ENCODE measurements at regions not wholly inside any gene's neighbourhood (a gene's known extent, or its start where the extent isn't known, plus 50 kb on each side); places are given as distances from the start of the nearest gene placed in this dataset.

GRCh38 chr7:96397936-96398598, 76.2 kb upstream of the SLC25A13 start:
- no peaks in the 10 kb centered on the region for H3K9me3 Mint-ChIP-seq
- peak; percentile 7 for DNase-seq (ENCODE audit: low spot score)
- no peak overlapping the region for H3K4me2 ChIP-seq

GRCh38 chr7:96388620-96389383, 66.9 kb upstream of the SLC25A13 start:
- Histone ChIP-seq H3K4me1 (peaks cover 7% of the 10 kb centered on the region), H3K27ac (no peak overlapping the region), H3K36me3 (no peaks in the 10 kb centered on the region), H3K4me3 (no peak overlapping the region), H3K27me3 (no peaks in the 10 kb centered on the region), H2AFZ (replicated peaks) (peak overlapping the region; percentile 56), H3F3A (ENCODE audit: low read depth) (no peaks in the 10 kb centered on the region), H3K9ac (no peak overlapping the region), H3K79me2 (ENCODE audit: low read depth) (no peaks in the 10 kb centered on the region), H4K20me1 (ENCODE audit: low read depth) (no peaks in the 10 kb centered on the region), H3K9me3 (ENCODE audit: low read depth) (no peaks in the 10 kb centered on the region), H3K4me2 (no peak overlapping the region)
- no peak overlapping the region for H3K27ac Mint-ChIP-seq
- H3K4me3 Mint-ChIP-seq: no peak overlapping the region
- no peaks in the 10 kb centered on the region for H3K9me3 Mint-ChIP-seq
- no peak for DNase-seq (ENCODE audit: low spot score)
- H3K27me3 Mint-ChIP-seq (ENCODE audit: insufficient read depth, low read depth): peaks cover 2% of the 10 kb centered on the region
- H3K4me1 Mint-ChIP-seq: peaks cover 13% of the 10 kb centered on the region
- H3K36me3 Mint-ChIP-seq: no peaks in the 10 kb centered on the region
- TF ChIP-seq EZH2 (IDR thresholded peaks at IDR 0.05): no peak

More at GRCh38 chr7:96397936-96398598, 76.2 kb upstream of the SLC25A13 start:
- Histone ChIP-seq H3K9me3 (ENCODE audit: low read depth) (no peaks in the 10 kb centered on the region), H3K4me3 (no peak overlapping the region), H3K27me3 (no peaks in the 10 kb centered on the region), H3K27ac (no peak overlapping the region), H3K9ac (no peak overlapping the region), H2AFZ (replicated peaks) (no peak overlapping the region), H3F3A (ENCODE audit: low read depth) (no peaks in the 10 kb centered on the region), H3K4me1 (no peaks in the 10 kb centered on the region), H3K36me3 (no peaks in the 10 kb centered on the region), H3K79me2 (ENCODE audit: low read depth) (no peaks in the 10 kb centered on the region), H4K20me1 (ENCODE audit: low read depth) (no peaks in the 10 kb centered on the region)
- no peak overlapping the region for H3K4me3 Mint-ChIP-seq
- no peak overlapping the region for H3K27ac Mint-ChIP-seq
- H3K36me3 Mint-ChIP-seq: no peaks in the 10 kb centered on the region
- H3K4me1 Mint-ChIP-seq: no peaks in the 10 kb centered on the region
- TF ChIP-seq EZH2 (IDR thresholded peaks at IDR 0.05) (no peak), EZH2phosphoT487 (IDR thresholded peaks at IDR 0.05) (no peak)
- TF ChIP-seq, protein P1, sequence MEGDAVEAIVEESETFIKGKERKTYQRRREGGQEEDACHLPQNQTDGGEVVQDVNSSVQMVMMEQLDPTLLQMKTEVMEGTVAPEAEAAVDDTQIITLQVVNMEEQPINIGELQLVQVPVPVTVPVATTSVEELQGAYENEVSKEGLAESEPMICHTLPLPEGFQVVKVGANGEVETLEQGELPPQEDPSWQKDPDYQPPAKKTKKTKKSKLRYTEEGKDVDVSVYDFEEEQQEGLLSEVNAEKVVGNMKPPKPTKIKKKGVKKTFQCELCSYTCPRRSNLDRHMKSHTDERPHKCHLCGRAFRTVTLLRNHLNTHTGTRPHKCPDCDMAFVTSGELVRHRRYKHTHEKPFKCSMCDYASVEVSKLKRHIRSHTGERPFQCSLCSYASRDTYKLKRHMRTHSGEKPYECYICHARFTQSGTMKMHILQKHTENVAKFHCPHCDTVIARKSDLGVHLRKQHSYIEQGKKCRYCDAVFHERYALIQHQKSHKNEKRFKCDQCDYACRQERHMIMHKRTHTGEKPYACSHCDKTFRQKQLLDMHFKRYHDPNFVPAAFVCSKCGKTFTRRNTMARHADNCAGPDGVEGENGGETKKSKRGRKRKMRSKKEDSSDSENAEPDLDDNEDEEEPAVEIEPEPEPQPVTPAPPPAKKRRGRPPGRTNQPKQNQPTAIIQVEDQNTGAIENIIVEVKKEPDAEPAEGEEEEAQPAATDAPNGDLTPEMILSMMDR (IDR thresholded peaks at IDR 0.05): no peak
- H3K27me3 Mint-ChIP-seq (ENCODE audit: insufficient read depth, low read depth): peaks cover 4% of the 10 kb centered on the region

GRCh38 chr7:96388166-96388565, 66.3 kb upstream of the SLC25A13 start:
- Histone ChIP-seq H3K4me3 (no peak overlapping the region), H3K27ac (no peak overlapping the region), H4K20me1 (ENCODE audit: low read depth) (no peaks in the 10 kb centered on the region), H3K9me3 (ENCODE audit: low read depth) (no peaks in the 10 kb centered on the region), H3F3A (ENCODE audit: low read depth) (no peaks in the 10 kb centered on the region), H3K36me3 (no peaks in the 10 kb centered on the region), H3K9ac (no peak overlapping the region), H3K27me3 (no peaks in the 10 kb centered on the region), H3K4me2 (no peak overlapping the region), H2AFZ (replicated peaks) (no peak overlapping the region), H3K79me2 (ENCODE audit: low read depth) (no peaks in the 10 kb centered on the region), H3K4me1 (peaks cover 7% of the 10 kb centered on the region)
- no peak overlapping the region for H3K4me3 Mint-ChIP-seq
- DNase-seq (ENCODE audit: low spot score): no peak
- TF ChIP-seq, protein P1 (IDR thresholded peaks at IDR 0.05): no peak
- TF ChIP-seq EZH2phosphoT487 (IDR thresholded peaks at IDR 0.05) (no peak), EZH2 (IDR thresholded peaks at IDR 0.05) (no peak)
- H3K4me1 Mint-ChIP-seq: peaks cover 13% of the 10 kb centered on the region
- no peaks in the 10 kb centered on the region for H3K36me3 Mint-ChIP-seq
- H3K27ac Mint-ChIP-seq: no peak overlapping the region
- no peaks in the 10 kb centered on the region for H3K9me3 Mint-ChIP-seq
- H3K27me3 Mint-ChIP-seq (ENCODE audit: insufficient read depth, low read depth): peaks cover 2% of the 10 kb centered on the region

- Histone ChIP-seq H3K79me2 (ENCODE audit: low read depth) (no peaks in the 10 kb centered on the region), H3K9ac (no peak overlapping the region), H3K4me3 (no peak overlapping the region), H3K27me3 (no peaks in the 10 kb centered on the region), H3F3A (ENCODE audit: low read depth) (no peaks in the 10 kb centered on the region), H3K9me3 (ENCODE audit: low read depth) (no peaks in the 10 kb centered on the region), H3K36me3 (no peaks in the 10 kb centered on the region), H4K20me1 (ENCODE audit: low read depth) (no peaks in the 10 kb centered on the region), H3K4me2 (no peak overlapping the region), H3K4me1 (peaks cover 7% of the 10 kb centered on the region), H3K27ac (no peak overlapping the region), H2AFZ (replicated peaks) (peak overlapping the region; percentile 73)
- no peaks in the 10 kb centered on the region for H3K36me3 Mint-ChIP-seq
- no peak overlapping the region for H3K4me3 Mint-ChIP-seq
- H3K27me3 Mint-ChIP-seq (ENCODE audit: insufficient read depth, low read depth): peaks cover 2% of the 10 kb centered on the region
- H3K4me1 Mint-ChIP-seq: peaks cover 3% of the 10 kb centered on the region
- TF ChIP-seq, protein P1 (IDR thresholded peaks at IDR 0.05): no peak
- no peak for TF ChIP-seq EZH2 (IDR thresholded peaks at IDR 0.05)
- no peak for TF ChIP-seq EZH2phosphoT487 (IDR thresholded peaks at IDR 0.05)
- no peak overlapping the region for H3K27ac Mint-ChIP-seq
- peak; percentile 16 for DNase-seq (ENCODE audit: low spot score)
- no peaks in the 10 kb centered on the region for H3K9me3 Mint-ChIP-seq
Observed at GRCh38 chr7:96380111-96380512, 58.2 kb upstream of the SLC25A13 start.

Measured in neural progenitor cell (in vitro differentiated cells).